Erythroblast (primary cell): ENCODE measurements at regions not wholly inside any gene's neighbourhood (a gene's known extent, or its start where the extent isn't known, plus 50 kb on each side); places are given as distances from the start of the nearest gene placed in this dataset.

Source experiments
- GATA1 ChIP-seq: IDR thresholded peaks from 2 replicates; pipeline ENCODE4 v1.6.1; 2011; ENCODE audit warnings: low read depth, mild to moderate bottlenecking, control low read depth, low read length, moderate library complexity
- POLR2A ChIP-seq: IDR thresholded peaks from 2 replicates; pipeline ENCODE4 v1.6.1; 2011; ENCODE audit warnings: mild to moderate bottlenecking, low read length

- no peak for TF ChIP-seq POLR2A
- TF ChIP-seq GATA1 = no peak
Measured at GRCh38 chr17:73698966-73699365, 54.7 kb upstream of the SDK2 start.
